ENCODE measurements at regions not wholly inside any gene's neighbourhood (a gene's known extent, or its start where the extent isn't known, plus 50 kb on each side); places are given as distances from the start of the nearest gene placed in this dataset.

GRCh38 chr2:100764430-100764829 lies 55.5 kb upstream of the NPAS2 start:
- Histone ChIP-seq H3K9me3 (ENCODE audit: insufficient read depth, low read length) (no peaks in the 10 kb centered on the region), H3K4me1 (ENCODE audit: insufficient read depth, insufficient read length) (no peaks in the 10 kb centered on the region), H3K4me3 (ENCODE audit: insufficient read length, low read depth) (no peak overlapping the region), H3K27me3 (ENCODE audit: insufficient read depth, insufficient read length) (no peaks in the 10 kb centered on the region), H3K36me3 (ENCODE audit: insufficient read depth, insufficient read length, low read length) (no peaks in the 10 kb centered on the region), H3K9ac (ENCODE audit: insufficient read length, low read depth) (no peak overlapping the region)
- no peak for TF ChIP-seq YY1 (IDR thresholded peaks at IDR 0.05; ENCODE audit: insufficient read depth, insufficient read length)
- no peak for DNase-seq (ENCODE audit: low read depth, low spot score)

DNA sequence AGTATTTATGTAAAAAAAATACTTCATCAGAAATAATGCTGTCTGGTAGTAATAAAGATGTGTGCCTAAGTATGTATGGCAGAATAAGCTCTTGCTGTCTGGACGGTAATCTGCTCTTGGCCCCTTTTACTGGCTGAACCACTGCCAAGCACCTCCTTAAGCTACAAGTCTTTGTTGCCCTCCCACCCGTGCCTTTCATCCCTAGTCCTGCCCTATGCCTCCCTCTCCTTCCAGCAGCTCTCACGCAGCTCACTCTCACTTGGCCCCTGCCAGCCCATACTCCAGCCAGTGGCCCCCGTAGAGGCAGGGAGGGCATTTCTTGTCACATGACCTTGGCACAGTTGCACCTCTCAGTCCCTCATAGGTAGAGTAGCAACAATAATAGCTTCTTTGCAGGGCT lies 54.5 kb upstream of the NPAS2 start:
- Histone ChIP-seq H3K4me1 (ENCODE audit: insufficient read depth, insufficient read length) (no peaks in the 10 kb centered on the region), H3K36me3 (ENCODE audit: insufficient read depth, insufficient read length, low read length) (no peaks in the 10 kb centered on the region), H3K9me3 (ENCODE audit: insufficient read depth, low read length) (no peaks in the 10 kb centered on the region), H3K9ac (ENCODE audit: insufficient read length, low read depth) (no peak overlapping the region), H3K27me3 (ENCODE audit: insufficient read depth, insufficient read length) (no peaks in the 10 kb centered on the region), H3K4me3 (ENCODE audit: insufficient read length, low read depth) (no peak overlapping the region)
- no peak for DNase-seq (ENCODE audit: low read depth, low spot score)
- no peak for TF ChIP-seq SUZ12 (IDR thresholded peaks at IDR 0.05; ENCODE audit: extremely low read depth, insufficient read depth, insufficient read length)
- no peak for TF ChIP-seq ZNF274 (IDR thresholded peaks at IDR 0.05; ENCODE audit: low read depth, low read length)
- TF ChIP-seq YY1 (IDR thresholded peaks at IDR 0.05; ENCODE audit: insufficient read depth, insufficient read length) = no peak

- no peaks in the 10 kb centered on the region for H3K9me3 ChIP-seq (ENCODE audit: insufficient read depth, low read length)
- no peaks in the 10 kb centered on the region for H3K36me3 ChIP-seq (ENCODE audit: insufficient read depth, insufficient read length, low read length)
- TF ChIP-seq SUZ12 (IDR thresholded peaks at IDR 0.05; ENCODE audit: extremely low read depth, insufficient read depth, insufficient read length) (no peak), ZNF274 (IDR thresholded peaks at IDR 0.05; ENCODE audit: low read depth, low read length) (no peak), YY1 (IDR thresholded peaks at IDR 0.05; ENCODE audit: insufficient read depth, insufficient read length) (no peak)
- H3K4me1 ChIP-seq (ENCODE audit: insufficient read depth, insufficient read length) = no peaks in the 10 kb centered on the region
- H3K4me3 ChIP-seq (ENCODE audit: insufficient read length, low read depth) = no peak overlapping the region
- H3K27me3 ChIP-seq (ENCODE audit: insufficient read depth, insufficient read length) = no peaks in the 10 kb centered on the region
- DNase-seq (ENCODE audit: low read depth, low spot score) = no peak
- no peak overlapping the region for H3K9ac ChIP-seq (ENCODE audit: insufficient read length, low read depth)
Observed at GRCh38 chr2:100766256-100766655, 53.7 kb upstream of the NPAS2 start.

GRCh38 chr2:100766806-100767205 lies 53.1 kb upstream of the NPAS2 start:
- no peaks in the 10 kb centered on the region for H3K27me3 ChIP-seq (ENCODE audit: insufficient read depth, insufficient read length)
- no peak for DNase-seq (ENCODE audit: low read depth, low spot score)
- H3K9ac ChIP-seq (ENCODE audit: insufficient read length, low read depth) = no peak overlapping the region
- H3K4me3 ChIP-seq (ENCODE audit: insufficient read length, low read depth) = no peak overlapping the region
- H3K9me3 ChIP-seq (ENCODE audit: insufficient read depth, low read length) = no peaks in the 10 kb centered on the region
- no peaks in the 10 kb centered on the region for H3K4me1 ChIP-seq (ENCODE audit: insufficient read depth, insufficient read length)
- TF ChIP-seq YY1 (IDR thresholded peaks at IDR 0.05; ENCODE audit: insufficient read depth, insufficient read length) = no peak
- no peak for TF ChIP-seq SUZ12 (IDR thresholded peaks at IDR 0.05; ENCODE audit: extremely low read depth, insufficient read depth, insufficient read length)
- TF ChIP-seq ZNF274 (IDR thresholded peaks at IDR 0.05; ENCODE audit: low read depth, low read length) = no peak
- H3K36me3 ChIP-seq (ENCODE audit: insufficient read depth, insufficient read length, low read length) = no peaks in the 10 kb centered on the region

DNA sequence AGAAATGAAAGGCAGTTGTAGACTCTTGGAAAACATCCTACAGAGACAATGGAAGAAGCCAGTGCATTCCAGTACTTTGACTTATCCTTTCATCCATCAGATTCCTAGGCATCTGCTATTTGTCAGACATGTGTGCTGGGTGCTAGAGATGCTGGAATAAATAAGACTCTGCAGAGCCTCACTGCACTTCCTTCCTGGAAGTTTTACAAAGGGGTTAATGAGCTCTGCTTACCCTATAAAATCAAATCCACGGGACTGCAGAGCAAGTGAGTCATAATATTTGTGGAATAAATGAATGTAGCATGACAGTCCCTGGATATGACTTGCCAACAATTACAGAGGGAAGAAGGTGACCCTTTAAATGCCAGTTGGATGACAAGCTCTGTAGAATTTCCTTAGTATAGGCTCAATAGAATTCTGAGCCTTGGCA lies 52.7 kb upstream of the NPAS2 start:
- Histone ChIP-seq H3K9ac (ENCODE audit: insufficient read length, low read depth) (no peak overlapping the region), H3K9me3 (ENCODE audit: insufficient read depth, low read length) (no peaks in the 10 kb centered on the region), H3K27me3 (ENCODE audit: insufficient read depth, insufficient read length) (no peaks in the 10 kb centered on the region), H3K4me3 (ENCODE audit: insufficient read length, low read depth) (no peak overlapping the region), H3K4me1 (ENCODE audit: insufficient read depth, insufficient read length) (no peaks in the 10 kb centered on the region), H3K36me3 (ENCODE audit: insufficient read depth, insufficient read length, low read length) (no peaks in the 10 kb centered on the region)
- no peak for TF ChIP-seq SUZ12 (IDR thresholded peaks at IDR 0.05; ENCODE audit: extremely low read depth, insufficient read depth, insufficient read length)
- TF ChIP-seq ZNF274 (IDR thresholded peaks at IDR 0.05; ENCODE audit: low read depth, low read length) = no peak
- TF ChIP-seq YY1 (IDR thresholded peaks at IDR 0.05; ENCODE audit: insufficient read depth, insufficient read length) = no peak
- no peak for DNase-seq (ENCODE audit: low read depth, low spot score)

DNA sequence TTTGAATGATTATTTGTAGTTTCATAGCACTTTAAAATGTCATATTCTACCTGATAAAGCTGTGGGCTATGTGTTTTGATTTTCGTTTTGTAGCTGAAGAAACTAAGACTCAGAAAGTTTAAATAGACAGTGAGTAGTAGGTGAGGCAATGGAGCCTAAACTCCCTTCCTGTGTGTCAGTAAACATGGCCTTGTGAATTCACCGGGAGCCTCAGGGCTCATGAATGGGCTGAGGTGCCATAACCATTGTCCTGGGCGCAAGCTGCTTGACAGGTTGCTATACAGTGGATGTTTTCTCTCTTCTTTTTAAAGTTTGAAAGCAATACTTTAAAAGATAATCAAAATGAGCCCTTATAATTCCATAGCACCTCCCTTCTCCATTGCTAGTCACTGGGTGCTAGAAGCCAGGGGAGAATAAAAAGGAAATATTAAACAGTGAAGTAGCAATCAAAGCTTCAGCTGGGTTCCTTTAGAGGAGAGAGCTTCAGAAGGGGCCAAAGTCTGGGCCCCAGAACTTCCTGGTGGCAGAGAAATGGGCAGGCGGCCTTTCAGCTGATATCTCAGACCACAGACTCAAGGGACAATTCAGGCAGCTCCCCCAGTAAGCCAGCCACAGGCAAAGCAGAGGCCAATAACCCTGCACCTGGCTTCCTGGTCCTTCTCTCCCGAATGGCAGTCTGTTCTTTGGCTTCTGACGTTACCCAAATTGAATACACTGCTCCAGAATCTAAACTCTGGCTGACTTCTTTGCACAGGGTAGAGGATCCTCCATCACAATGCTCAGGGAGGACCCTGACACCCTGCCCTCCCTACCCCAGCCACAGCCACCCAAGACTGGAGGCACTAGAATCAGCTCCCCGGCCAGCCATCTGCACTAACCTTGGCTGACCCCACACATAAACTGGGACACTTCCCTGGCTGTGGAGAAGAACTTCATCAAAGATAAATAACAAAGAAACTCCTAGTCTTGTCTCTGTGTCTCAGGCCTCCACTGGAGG lies 51.8 kb upstream of the NPAS2 start:
- H3K36me3 ChIP-seq (ENCODE audit: insufficient read depth, insufficient read length, low read length) = no peaks in the 10 kb centered on the region
- H3K9me3 ChIP-seq (ENCODE audit: insufficient read depth, low read length) = no peaks in the 10 kb centered on the region
- no peak for TF ChIP-seq YY1 (IDR thresholded peaks at IDR 0.05; ENCODE audit: insufficient read depth, insufficient read length)
- TF ChIP-seq ZNF274 (IDR thresholded peaks at IDR 0.05; ENCODE audit: low read depth, low read length) = no peak
- TF ChIP-seq SUZ12 (IDR thresholded peaks at IDR 0.05; ENCODE audit: extremely low read depth, insufficient read depth, insufficient read length) = no peak
- no peaks in the 10 kb centered on the region for H3K4me1 ChIP-seq (ENCODE audit: insufficient read depth, insufficient read length)
- H3K4me3 ChIP-seq (ENCODE audit: insufficient read length, low read depth) = no peak overlapping the region
- H3K9ac ChIP-seq (ENCODE audit: insufficient read length, low read depth) = no peak overlapping the region
- no peak for DNase-seq (ENCODE audit: low read depth, low spot score)
- H3K27me3 ChIP-seq (ENCODE audit: insufficient read depth, insufficient read length) = no peaks in the 10 kb centered on the region

Data from NT2/D1 (cell line).